ENCODE measurements at regions not wholly inside any gene's neighbourhood (a gene's known extent, or its start where the extent isn't known, plus 50 kb on each side); places are given as distances from the start of the nearest gene placed in this dataset.

DNA sequence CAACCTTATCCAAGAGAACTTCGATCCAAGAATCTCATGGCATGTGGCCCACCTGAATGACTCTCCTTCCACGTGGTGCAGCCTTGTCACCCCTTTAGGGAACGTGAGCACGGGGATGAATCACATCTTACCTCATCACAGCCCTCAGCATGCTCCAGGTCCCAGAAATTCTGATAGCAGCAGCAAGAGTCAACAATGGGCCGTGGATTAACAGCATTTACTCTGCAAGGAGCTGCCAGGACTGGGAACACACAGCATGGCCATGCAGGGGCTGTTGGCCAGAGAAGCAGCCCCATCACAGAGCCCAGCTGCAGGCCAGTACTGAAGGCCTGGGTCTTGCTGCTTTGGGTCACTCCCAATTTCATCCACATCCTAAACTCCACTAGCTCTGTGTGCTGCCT lies 150.4 kb downstream of the C5orf15 start:
- DNase-seq, result no peak
- in situ Hi-C loops (cut with MboI; ENCODE audit: low pct_unique_long_range_greater_than_20kb, low sequenced_read_pairs), result no loop called here

DNA sequence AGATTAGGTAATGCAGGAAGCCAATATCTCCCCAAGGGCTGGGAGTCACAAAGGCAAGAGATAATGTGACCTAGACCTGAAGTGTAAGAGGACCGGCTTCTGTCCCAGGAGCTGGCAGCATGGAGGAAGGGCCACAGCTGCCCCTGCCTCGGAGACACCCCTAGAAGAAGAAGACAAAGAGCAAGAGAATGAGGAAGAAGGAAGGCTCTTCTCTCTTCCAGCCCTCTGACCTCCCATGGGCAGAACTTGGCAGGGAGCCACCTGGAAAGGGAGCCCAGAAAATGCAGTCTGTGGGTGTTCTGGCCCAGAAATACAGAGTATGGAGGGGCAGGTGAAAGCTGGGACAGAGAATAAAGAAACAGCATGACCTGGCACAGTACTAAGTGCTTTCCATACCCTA lies 151.0 kb downstream of the C5orf15 start:
- DNase-seq, result no peak
- in situ Hi-C loops (cut with MboI; ENCODE audit: low pct_unique_long_range_greater_than_20kb, low sequenced_read_pairs), result no loop called here

DNA sequence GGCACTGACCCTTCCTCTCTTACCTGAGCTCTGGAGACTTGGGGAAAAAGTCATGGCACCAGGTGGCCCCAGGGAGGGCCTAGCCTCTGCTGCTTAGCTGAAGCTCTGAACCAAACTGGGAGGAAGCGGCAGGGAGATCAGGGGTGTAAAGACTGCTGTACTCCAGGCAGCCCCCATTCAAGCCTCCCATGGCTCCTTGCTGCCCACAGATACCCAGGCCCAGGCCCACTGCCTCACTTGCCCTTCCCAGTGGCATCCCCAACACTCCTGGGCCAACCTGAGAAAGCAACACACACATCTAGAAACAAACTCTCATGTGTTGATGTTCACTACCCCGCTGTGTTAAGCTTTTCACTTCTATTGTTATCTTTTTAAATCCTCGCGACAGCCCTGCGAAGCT lies 151.6 kb downstream of the C5orf15 start:
- in situ Hi-C loops (cut with MboI; ENCODE audit: low pct_unique_long_range_greater_than_20kb, low sequenced_read_pairs), result no loop called here
- DNase-seq, result no peak

DNA sequence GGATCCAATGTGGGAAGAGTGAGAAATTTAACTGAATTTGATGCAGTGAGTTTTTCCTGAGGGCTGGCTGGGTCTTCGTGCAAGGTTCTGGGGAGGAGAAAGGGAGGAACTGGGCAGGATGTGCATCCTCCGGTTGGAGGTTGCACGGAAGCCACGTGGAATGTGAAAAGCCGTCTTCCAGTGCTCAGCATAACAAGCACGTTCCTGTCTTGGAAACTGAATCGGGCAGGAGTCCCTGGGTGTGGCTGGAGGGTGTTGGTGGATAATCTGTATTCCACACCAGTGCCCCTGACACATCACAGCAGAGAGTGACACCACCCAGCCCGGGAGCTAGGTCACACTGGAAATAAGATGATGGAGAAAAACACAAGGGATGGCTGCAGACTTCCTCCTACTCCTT lies 154.3 kb downstream of the C5orf15 start:
- in situ Hi-C loops (cut with MboI; ENCODE audit: low pct_unique_long_range_greater_than_20kb, low sequenced_read_pairs), result no loop called here
- DNase-seq, result no peak

DNA sequence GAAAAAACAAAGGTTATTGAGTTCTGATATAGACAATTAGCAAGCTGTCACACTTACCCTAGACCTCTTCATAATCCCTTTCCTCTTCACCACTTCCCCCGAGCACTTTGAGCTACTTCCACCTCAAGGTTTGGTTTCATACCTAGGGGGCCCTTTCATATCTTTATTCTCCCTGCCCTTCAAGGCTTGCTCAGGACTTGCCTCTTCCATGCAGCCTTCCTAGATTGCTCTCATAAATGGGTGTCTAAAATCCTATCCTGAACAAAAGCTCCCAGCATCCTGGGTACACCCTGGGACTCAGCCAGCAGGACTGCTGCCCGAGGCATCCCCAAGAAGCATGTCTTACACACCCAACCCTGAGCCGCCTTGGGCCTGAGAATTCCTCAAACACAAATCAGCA lies 157.3 kb downstream of the C5orf15 start:
- DNase-seq, result no peak
- in situ Hi-C loops (cut with MboI; ENCODE audit: low pct_unique_long_range_greater_than_20kb, low sequenced_read_pairs), result no loop called here

DNA sequence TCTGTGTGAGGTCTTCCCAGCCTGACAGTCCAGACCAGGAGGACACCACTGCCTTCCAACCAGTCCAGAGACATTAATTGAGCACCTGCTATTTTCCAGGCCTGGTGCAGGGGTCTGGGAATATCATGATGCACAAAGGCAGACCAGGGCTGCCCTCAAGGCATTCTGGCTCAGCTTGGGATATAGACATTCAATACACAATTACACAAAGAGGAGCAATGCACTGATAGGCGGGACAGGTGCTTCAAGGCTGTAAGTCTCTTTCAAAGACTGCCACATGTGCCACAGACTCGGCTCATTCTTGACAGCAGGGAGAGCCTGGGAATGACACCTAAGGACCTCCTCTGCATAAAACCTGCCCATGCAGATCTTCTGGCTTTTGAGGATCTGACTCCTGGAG lies 158.6 kb downstream of the C5orf15 start:
- no peak for DNase-seq
- in situ Hi-C loops (cut with MboI; ENCODE audit: low pct_unique_long_range_greater_than_20kb, low sequenced_read_pairs), result no loop called here

DNA sequence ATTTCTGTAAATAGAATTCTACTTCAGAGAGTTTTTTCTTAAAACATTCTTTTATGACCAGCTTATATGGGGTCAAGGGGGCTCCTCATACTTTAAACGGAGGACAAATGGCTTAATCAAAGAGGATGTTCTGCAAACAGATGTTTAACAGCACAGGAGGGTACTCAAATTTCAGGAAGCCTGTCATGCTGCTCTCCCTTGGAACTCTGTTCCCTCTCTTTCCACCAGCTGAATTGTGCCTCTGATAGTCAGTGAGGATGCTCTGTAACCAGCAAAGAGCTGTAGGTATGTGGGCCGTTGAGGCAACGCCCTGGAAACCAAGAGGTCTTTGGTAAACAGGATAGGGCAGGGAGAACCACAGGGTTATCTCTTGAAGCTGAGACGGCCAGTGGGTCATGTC lies 161.1 kb downstream of the C5orf15 start:
- in situ Hi-C loops (cut with MboI; ENCODE audit: low pct_unique_long_range_greater_than_20kb, low sequenced_read_pairs), result no loop called here
- no peak for DNase-seq

DNA sequence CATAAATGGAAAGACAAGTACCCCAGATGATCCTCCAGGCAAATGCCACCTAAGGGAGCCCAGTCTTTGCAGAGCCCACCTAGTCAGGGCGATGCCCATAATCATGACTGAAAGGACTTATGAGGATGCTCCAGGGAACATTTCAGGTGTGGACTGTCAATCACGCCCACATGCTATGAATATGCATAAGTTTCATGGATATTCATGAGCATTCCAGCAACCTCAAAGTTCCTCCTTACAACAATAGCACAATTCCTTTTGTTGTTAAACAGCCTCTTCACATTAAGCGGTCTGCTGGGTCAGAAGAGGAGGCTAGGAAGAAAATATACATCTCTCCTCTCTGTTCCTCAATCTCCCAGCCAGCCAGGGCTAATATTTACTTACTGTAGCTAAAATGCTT lies 161.6 kb downstream of the C5orf15 start:
- DNase-seq, result no peak

DNA sequence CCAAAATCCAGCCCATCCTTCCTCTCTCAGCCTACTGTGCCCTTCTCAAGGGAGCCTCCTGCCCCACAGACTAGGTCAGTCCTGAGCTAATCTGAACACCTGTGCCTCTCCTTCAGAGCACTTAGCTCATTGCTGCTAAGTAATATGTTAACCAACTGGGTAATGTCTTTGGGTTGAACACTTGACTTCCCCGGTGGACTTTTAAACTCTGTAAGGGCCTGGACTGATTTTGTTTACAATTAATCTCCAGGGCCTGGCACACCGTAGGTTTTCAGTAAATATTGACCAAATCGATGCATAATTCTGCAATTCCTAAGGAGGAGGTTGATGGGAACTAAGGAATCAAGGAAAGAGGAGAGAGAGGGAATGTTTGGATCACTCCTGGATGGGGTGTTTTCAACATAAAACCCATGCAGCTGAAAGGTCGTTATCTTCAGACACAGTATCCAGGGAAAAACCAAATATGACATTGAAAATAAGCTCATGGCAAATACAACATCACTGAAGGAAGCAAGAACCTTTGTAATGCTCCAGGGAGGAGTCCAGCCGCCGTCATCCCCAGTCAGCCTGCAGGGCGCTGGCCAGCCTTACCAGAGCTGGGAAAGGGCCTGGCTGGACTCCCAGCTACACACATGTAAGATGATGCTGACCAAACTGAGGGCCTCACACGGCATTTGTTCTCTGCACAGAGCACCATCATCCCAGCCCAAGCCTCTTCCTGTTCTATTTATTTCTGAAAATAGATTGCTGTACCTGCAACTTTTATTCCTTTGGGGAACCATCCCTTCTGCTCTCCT lies 166.3 kb downstream of the C5orf15 start:
- in situ Hi-C loops (cut with MboI; ENCODE audit: low pct_unique_long_range_greater_than_20kb, low sequenced_read_pairs), result no loop called here
- DNase-seq, result no peak

More for the DNA sequence above, 161.6 kb downstream of the C5orf15 start:
- in situ Hi-C loops (cut with MboI; ENCODE audit: low pct_unique_long_range_greater_than_20kb, low sequenced_read_pairs), result no loop called here

DNA sequence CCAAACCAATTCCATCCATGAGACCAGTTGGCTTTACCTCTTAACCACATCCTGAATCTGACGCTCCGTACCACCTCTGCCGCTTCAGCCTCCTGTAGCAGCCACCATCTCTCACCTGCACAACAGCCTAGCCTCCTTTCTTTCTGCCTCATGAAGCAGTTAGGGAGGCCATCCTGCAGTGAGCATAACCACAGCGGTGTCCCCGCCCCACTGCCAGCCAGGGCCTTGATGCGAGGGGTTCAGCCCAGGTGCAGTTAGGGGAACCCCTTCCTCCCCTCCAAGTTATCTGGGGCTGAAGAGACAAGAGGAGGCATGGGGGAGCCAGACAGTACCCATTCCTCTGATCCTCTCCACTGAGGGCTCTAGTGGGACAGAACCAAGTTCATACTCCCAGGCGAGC lies 167.0 kb downstream of the C5orf15 start:
- DNase-seq, result no peak
- in situ Hi-C loops (cut with MboI; ENCODE audit: low pct_unique_long_range_greater_than_20kb, low sequenced_read_pairs), result no loop called here

DNA sequence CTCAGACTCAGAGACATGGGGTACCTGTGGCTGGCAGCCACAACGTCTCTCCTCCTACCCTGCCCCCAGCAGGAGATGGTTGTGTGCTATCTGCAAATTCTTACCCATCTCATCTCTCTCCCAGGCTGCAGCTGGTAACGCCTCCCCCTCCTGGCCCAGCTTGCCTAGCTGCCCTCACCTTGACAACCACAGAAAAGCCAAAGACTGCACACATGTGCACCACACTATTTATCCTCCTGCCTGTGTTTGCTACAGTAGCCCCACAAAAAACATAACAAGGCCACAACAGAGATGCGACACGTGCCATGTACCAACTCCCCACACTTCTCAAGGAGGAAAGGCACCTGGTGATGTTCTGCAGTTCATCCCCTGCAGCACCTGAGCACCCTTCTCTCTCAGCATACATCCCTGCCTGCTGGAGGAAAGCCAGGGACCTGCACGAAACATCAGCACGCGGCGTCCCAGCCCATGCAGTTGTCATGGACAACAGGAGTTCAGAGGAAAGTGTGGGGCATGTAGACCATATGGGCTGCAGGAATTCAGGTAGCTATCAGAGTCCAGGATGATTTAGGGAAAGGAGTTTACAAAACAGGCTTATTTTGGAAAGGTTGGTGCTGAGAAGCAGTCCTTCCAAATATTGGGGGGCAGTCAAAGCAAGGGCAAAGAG lies 168.7 kb downstream of the C5orf15 start:
- DNase-seq, result no peak
- in situ Hi-C loops (cut with MboI; ENCODE audit: low pct_unique_long_range_greater_than_20kb, low sequenced_read_pairs), result no loop called here

DNA sequence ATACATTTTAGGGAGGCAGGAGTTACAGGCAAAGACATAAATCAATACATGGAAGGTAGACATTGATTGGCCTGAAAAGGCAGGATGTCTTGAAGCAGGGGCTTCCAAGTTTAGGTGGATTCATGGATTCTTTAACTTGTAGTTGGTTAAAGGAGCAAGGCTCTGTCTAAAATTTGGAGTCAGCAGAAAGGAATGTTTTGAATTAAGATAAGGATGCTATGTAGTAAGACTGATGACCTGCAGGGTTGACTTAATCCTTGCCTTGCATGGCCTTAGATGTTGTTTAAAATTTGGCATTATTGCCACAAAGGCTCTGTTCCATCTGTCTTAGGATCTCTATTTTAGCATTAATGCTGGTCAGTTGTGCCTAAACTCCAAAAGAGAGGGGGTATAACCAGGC lies 171.3 kb downstream of the C5orf15 start:
- in situ Hi-C loops (cut with MboI; ENCODE audit: low pct_unique_long_range_greater_than_20kb, low sequenced_read_pairs), result no loop called here
- no peak for DNase-seq

DNA sequence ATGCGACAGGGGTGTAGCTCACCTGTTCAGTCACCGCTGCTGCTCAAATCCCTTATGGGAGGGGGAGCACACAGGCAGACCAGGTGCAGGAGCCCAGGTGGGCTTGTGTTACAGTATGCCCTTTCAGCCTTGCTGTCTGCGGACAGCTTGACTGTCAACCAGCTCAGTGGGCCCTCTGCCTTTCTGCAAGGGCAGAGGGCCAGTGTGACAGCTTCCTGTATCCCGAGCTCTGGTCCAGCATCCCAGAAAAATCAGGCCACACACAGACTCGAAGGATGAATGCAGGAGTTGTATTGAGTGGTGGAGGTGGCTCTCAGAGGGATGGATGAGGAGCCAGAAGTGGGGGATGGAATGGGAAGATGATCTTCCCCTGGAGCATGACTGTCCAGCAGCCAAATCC lies 172.2 kb downstream of the C5orf15 start:
- in situ Hi-C loops (cut with MboI; ENCODE audit: low pct_unique_long_range_greater_than_20kb, low sequenced_read_pairs), result no loop called here
- DNase-seq, result no peak

DNA sequence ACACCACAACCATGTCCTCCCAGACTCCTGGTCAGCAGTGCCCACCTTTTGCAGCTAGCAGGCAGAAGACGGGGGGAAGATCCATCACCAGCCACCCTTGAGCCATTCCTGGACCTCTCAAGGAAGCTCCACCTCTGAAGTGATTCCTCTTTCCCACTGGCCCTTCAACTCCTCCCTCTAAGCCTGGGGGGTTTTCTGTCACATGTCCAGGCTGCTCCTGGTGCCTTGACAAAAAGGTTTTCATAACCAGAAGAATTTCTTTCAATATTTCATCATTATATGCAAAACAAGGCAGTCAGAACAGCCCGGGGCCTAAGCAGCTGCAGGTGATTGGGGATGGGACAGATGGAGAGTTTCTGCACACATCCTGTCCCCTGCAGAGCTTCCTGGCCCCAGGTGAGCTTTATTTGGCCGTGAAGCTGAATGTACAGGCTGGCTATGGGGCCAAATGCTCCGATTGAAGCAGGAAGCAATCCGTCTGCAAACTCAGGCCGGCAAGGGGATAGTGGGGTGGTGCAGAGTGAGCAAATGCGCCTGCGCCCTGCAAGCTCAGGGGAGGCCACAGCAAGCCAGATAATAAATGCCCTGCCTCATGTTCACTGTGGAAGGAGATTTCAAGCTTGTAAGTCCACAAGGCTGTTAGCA lies 173.5 kb downstream of the C5orf15 start:
- DNase-seq, result no peak
- in situ Hi-C loops (cut with MboI; ENCODE audit: low pct_unique_long_range_greater_than_20kb, low sequenced_read_pairs), result no loop called here

DNA sequence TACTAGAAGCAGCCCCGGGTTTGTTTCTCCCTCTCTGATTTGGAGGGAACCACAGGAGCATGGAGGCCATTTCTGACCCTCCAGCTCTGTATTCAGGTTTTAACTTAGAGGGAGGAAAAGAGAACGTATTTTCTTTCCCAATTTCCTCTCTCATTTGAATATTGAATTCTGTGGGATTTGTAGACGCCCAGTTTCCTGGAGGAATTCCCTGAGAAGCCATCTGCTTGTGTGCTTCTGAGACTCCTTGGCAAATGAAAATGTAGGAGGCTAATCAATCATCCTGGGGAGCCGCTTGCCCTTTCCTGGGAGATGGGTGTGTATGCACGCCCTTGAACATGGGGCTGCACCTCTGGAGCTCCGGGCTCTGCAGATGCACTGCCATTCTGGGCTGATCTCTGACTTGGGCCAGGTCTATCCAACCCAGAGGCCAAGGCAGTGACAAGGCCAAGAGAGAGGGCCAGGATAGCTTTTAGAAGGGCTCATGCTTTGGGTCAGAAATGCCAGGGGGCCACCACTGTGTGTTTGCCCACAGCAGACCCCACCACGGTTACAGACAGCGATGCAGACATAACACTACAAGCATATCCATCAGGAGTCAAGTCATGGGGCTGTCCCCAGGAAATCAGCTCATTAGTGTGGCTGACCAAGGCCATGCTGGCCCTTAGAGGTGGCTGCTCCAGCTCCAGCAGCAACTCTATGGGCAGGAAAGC lies 174.5 kb downstream of the C5orf15 start:
- no peak for DNase-seq
- in situ Hi-C loops (cut with MboI; ENCODE audit: low pct_unique_long_range_greater_than_20kb, low sequenced_read_pairs), result no loop called here

DNA sequence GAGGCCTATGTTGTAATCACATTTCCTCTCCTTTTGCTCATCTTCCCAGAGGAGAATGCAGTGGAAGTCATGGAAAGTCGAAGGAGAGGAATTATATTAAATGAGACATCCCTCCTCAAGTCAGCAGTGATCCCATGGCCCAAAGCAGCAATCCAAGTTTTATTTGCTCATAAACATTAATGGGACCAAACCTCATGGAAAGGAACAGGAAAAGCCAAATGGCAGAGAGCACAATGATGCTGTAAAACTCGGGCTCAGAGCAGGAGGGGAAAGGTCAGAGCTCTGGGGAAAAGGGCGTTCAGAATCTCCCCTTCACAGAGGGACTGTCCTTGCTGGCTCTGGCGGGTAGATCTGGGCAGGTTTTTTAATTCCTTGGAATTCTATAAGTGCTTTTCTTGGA lies 175.8 kb downstream of the C5orf15 start:
- in situ Hi-C loops (cut with MboI; ENCODE audit: low pct_unique_long_range_greater_than_20kb, low sequenced_read_pairs), result no loop called here
- DNase-seq, result no peak

DNA sequence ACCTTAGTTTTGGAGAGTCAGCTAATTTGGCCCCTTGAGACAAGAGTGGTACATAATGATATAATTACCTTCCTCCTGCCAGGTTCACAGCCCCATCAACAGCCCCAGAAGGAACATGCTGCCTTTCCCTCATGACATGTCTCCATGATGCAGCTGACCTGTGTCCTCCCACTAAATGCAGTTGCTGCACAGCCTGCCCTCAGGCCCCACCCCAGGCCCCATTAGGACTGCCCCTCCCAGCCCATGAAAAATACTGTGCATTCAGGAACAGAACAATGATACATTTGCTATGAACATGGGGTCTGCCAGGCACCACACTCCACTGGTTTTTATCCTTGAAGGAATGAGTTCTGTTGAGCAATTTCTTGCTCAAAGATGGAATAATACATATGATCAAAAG lies 176.4 kb downstream of the C5orf15 start:
- in situ Hi-C loops (cut with MboI; ENCODE audit: low pct_unique_long_range_greater_than_20kb, low sequenced_read_pairs), result no loop called here
- no peak for DNase-seq

DNA sequence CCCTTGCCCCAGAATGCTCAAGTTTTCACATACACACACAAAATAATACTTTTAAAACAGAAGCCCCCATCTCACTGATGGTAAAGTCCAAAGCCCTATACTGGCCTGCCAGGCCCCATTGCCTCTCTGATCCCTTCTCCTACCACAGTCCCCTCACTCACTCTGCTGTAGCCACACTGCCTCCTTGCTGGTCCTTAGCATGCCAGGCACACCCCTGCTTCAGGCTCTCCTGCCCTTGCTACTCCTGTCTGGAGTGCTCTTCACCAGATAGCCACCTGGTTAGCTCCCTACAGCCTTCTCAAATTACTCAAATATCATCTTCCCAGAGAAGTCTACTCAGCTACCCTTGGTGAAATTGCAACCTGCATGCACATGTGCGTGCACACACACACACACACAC lies 177.5 kb downstream of the C5orf15 start:
- in situ Hi-C loops (cut with MboI; ENCODE audit: low pct_unique_long_range_greater_than_20kb, low sequenced_read_pairs), result no loop called here
- no peak for DNase-seq

DNA sequence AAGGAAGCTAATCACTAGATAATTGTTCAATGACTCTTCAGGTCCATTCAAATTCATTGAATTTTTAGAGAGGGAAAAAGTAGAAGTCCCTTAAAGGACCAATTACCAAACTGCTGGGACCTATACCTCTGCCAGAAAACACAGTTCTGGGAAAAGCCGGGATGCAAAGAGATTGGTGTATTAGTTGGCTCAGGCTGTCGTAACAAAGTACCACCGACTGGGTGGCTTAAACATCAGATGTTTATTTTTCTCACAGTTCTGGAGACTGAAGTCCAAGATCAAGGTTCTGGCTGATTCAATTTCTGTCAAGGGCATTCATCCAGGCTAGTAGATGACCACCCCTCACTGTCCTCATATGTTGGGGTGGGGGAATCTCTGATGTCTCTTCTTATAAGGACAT lies 177.1 kb upstream of the FSTL4 start:
- DNase-seq, result no peak
- in situ Hi-C loops (cut with MboI; ENCODE audit: low pct_unique_long_range_greater_than_20kb, low sequenced_read_pairs), result no loop called here

DNA sequence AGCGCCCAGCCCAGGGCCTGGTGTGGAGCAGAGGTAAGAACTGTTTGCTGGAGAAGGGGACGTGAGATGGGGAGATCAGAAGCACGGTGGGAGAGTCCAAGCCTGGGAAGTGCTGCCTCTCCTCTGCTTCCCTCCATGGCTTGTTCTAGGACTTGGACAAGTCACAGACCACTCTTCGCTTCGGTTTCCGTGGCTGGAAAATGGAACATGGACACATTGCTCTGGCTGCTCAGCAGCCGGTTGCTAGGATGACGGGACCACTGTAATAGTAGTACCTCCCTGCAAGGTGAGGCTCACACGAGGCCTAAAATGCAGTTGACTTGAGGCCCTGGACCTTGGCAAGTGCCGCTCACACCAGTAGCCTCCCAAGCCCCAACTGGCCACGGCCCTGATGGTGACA lies 175.8 kb upstream of the FSTL4 start:
- DNase-seq, result no peak
- in situ Hi-C loops (cut with MboI; ENCODE audit: low pct_unique_long_range_greater_than_20kb, low sequenced_read_pairs), result no loop called here
